Naive B cell (primary cell): ENCODE measurements at regions not wholly inside any gene's neighbourhood (a gene's known extent, or its start where the extent isn't known, plus 50 kb on each side); places are given as distances from the start of the nearest gene placed in this dataset.

ENCODE experiments used
- ATAC-seq, 2 donors: fragments of 150-1000 bp; cut with Tn5 transposase; 2 replicates each; pipeline ENCODE4 v1.10.0; 2021; ENCODE audit warnings: low read depth in 2 of 2, mild to moderate bottlenecking in 2 of 2, moderate library complexity in 2 of 2
- DNase-seq: peaks from one replicate; pipeline ENCODE4 v3.0.0; 2022
- H3K27ac Mint-ChIP-seq, 6 donors: one replicate each; pipeline ENCODE4 v1.8.0; 2020 to 2022; ENCODE audit warnings: mild to moderate bottlenecking in 6 of 6, mixed read lengths in 6 of 6, moderate library complexity in 5 of 6, inconsistent platforms in 2 of 6
- H3K27me3 Mint-ChIP-seq, 3 donors: one replicate each; pipeline ENCODE4 v1.8.0; 2021 to 2022; ENCODE audit warnings: mixed read lengths in 3 of 3, mild to moderate bottlenecking in 1 of 3
- H3K36me3 Mint-ChIP-seq, 2 donors: one replicate each; pipeline ENCODE4 v1.8.0; 2020 to 2022; ENCODE audit warnings: mixed read lengths in 2 of 2, inconsistent platforms in 1 of 2, mild to moderate bottlenecking in 1 of 2
- H3K4me1 Mint-ChIP-seq, 3 donors: one replicate each; pipeline ENCODE4 v1.8.0; 2020 to 2022; ENCODE audit warnings: mixed read lengths in 3 of 3, inconsistent platforms in 1 of 3, mild to moderate bottlenecking in 1 of 3, moderate library complexity in 1 of 3
- H3K4me3 Mint-ChIP-seq, 8 donors: one replicate each; pipeline ENCODE4 v1.8.0; 2020 to 2022; ENCODE audit warnings: mild to moderate bottlenecking in 8 of 8, mixed read lengths in 8 of 8, moderate library complexity in 8 of 8, inconsistent platforms in 2 of 8
- H3K9me3 Mint-ChIP-seq, 7 donors: one replicate each; pipeline ENCODE4 v1.8.0; 2020 to 2022; ENCODE audit warnings: mixed read lengths in 7 of 7, mild to moderate bottlenecking in 5 of 7, inconsistent platforms in 2 of 7, moderate library complexity in 1 of 7

GRCh38 chr14:85714069-85714468 lies 184.1 kb downstream of the FLRT2 start:
- no peak for ATAC-seq
- no peak overlapping the region for H3K27ac Mint-ChIP-seq
- no peaks in the 10 kb centered on the region for H3K4me1 Mint-ChIP-seq

GRCh38 chr14:85711620-85712019 lies 181.7 kb downstream of the FLRT2 start:
- H3K4me1 Mint-ChIP-seq: no peaks in the 10 kb centered on the region
- no peaks in the 10 kb centered on the region for H3K27me3 Mint-ChIP-seq
- ATAC-seq (no peak), DNase-seq (no peak)
- no peaks in the 10 kb centered on the region for H3K36me3 Mint-ChIP-seq
- H3K4me3 Mint-ChIP-seq: no peak overlapping the region
- peak overlapping the region in 1 of 6 donors; percentile 32 for H3K27ac Mint-ChIP-seq
- peaks cover 0 to 6% (median 3%) of the 10 kb centered on the region in 7 donors for H3K9me3 Mint-ChIP-seq

More at GRCh38 chr14:85714069-85714468, 184.1 kb downstream of the FLRT2 start:
- Mint-ChIP-seq H3K4me3 (no peak overlapping the region), H3K36me3 (no peaks in the 10 kb centered on the region), H3K9me3 (peaks cover 0 to 18% (median 6%) of the 10 kb centered on the region in 7 donors), H3K27me3 (no peaks in the 10 kb centered on the region)
- no peak for DNase-seq
